NCI-H345 treated with DMSO at 0.1 percent for 48 hours (cell line): ENCODE measurements at regions not wholly inside any gene's neighbourhood (a gene's known extent, or its start where the extent isn't known, plus 50 kb on each side); places are given as distances from the start of the nearest gene placed in this dataset.

Experiments used
- DNase-seq: peaks from one replicate; lab custom pipeline; 2025; ENCODE audit not compliant: unreplicated experiment; lab: John Stamatoyannopoulos, UW

GRCh38 chr14:98741523-98741922, 530.5 kb downstream of the BCL11B start:
- DNase-seq = no peak

- DNase-seq = no peak
Observed at GRCh38 chr14:98742001-98742400, 530.0 kb downstream of the BCL11B start.

DNA sequence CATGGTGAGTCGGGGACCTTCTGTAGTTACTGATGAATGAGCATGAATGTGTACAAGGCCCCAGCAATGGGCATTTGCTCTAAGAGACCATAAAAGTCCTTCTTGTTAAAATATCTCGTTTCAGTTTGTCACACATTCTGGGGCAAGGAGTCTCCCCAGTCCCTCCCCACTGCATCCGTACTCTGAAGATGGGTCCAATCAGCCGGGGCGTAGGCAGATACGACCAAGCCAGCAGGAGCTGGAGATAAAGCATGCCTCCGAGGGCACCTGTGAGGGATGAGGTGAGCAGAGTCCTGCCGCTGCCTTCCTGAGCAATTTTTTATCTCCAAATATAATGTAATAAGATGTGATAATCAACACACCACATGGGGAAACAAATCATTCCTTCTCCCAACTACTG, 528.5 kb downstream of the BCL11B start:
- no peak for DNase-seq

DNA sequence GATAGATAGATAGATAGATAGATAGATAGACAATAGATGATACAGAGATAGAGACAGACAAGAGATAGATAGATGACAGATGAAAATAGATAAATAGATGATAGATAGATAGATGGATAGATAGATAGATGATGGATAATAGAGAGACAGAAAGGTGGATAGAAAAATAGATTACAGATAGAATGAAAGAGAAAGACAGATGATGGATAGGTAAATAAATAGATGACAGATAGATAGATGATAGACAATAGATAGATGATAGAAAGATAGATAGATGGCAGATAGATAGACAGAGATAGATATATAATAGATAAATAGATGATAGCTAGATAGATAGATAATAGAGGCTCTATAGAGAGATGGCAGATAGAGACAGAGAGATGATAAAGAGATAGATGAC, 523.0 kb downstream of the BCL11B start:
- DNase-seq = no peak

GRCh38 chr14:98751110-98751509, 520.9 kb downstream of the BCL11B start:
- no peak for DNase-seq

GRCh38 chr14:98752660-98753059, 519.3 kb downstream of the BCL11B start:
- DNase-seq = no peak

GRCh38 chr14:98754343-98755020, 517.5 kb downstream of the BCL11B start:
- DNase-seq = no peak

GRCh38 chr14:98756749-98757148, 515.2 kb downstream of the BCL11B start:
- DNase-seq = no peak

- no peak for DNase-seq
Observed at GRCh38 chr14:98758440-98758839, 513.6 kb downstream of the BCL11B start.

GRCh38 chr14:98761993-98762392, 510.0 kb downstream of the BCL11B start:
- DNase-seq = no peak

GRCh38 chr14:98766818-98767217, 505.2 kb downstream of the BCL11B start:
- DNase-seq = no peak

- DNase-seq = no peak
Observed at GRCh38 chr14:98769326-98769725, 502.7 kb downstream of the BCL11B start.

DNA sequence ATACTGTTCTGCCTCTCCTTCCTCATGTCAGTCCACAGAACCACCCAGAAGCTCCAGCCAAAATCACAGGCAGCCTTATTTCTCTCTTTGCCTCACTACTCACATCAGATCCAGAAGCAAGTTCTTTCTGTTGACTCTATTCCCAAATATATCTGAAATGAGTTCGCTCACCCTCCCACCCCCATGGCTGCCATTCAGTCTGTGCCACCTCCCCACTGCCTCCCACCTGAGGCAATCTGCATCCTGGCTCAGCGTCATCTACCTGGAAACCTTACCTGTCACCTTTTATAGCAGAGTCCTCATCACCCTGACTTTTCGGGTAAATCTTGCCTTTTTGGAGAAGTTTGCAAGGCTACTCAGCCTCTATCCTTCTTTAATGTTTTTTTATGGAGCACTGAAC, 501.8 kb downstream of the BCL11B start:
- DNase-seq = no peak

DNA sequence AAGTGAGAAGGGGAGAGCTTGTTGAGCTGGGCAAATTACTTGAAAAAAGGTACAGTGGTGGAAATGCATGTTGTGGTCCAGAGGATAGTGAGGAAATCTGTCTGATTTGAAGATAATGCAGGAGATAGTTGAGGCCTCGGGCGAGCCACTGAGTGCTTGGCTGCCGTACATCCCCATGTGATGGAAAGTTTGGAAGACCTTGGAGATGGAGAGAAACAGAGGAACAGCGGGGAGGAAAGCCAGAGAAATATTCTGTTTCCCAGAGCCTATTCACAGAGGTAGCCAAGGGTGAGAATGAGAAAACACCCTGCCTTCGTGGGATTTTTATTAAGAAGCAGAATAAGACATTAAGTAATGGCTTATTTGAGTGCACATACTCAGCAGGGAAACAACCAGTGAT, 498.2 kb downstream of the BCL11B start:
- no peak for DNase-seq

- no peak for DNase-seq
Observed at GRCh38 chr14:98775892-98776291, 496.1 kb downstream of the BCL11B start.

DNA sequence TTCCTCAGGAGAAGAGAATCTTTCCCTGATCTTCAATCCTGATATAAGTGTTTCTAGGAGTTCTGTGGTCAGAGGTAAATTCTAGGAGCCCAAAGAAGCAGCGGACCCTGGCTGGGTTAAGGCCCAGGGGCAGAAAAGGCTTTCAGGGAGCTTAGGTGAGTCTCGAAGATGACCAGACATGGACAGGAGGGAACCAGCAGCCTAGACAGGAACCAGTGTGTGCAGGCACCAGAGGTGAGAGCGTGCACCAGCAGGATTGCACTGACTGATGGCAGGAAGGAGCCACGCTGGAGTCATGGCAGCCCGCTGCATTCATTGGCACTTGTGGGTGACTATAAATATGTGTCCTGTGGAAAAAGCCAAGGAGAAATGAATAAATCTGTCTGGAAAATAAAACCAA, 489.9 kb downstream of the BCL11B start:
- no peak for DNase-seq

GRCh38 chr14:98785578-98785977, 486.4 kb downstream of the BCL11B start:
- DNase-seq = no peak

DNA sequence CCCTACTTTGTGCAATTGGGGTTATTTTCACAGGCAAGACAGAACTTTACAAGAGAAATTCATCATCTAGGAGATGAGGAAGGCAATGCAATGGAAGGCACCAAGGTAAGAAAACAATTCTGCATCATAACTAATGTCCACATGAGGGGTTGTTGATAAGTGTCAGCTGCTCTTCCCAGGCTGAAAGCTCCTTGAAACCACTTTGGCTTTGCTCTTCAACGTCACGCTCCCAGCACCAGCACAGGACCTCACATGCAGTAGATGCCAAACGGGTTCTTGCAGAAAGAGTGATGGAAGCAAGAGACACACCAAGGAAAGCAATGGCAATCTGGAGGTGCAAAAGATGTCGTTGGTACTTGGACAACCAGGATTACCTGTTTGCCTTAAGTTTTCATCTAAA, 485.5 kb downstream of the BCL11B start:
- DNase-seq = no peak

DNA sequence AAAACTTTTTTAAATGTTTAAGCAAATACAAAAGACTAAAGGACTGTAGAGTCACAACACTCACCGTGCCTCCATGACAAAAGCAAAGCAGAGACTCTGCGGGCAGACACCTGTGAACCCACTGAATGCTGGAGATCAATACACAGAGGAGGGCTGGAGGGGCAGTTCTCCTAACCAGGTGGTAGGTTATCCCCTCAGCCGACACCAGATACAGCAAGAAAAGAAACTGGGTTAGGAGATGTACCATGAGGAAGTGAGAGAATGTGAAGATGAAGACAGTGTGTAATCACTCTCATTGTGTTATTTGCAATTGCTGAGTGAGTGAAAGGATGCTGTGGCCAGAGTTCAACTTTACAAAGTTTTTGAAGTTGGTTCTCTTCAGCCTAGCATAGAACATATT, 480.3 kb downstream of the BCL11B start:
- DNase-seq = no peak

DNA sequence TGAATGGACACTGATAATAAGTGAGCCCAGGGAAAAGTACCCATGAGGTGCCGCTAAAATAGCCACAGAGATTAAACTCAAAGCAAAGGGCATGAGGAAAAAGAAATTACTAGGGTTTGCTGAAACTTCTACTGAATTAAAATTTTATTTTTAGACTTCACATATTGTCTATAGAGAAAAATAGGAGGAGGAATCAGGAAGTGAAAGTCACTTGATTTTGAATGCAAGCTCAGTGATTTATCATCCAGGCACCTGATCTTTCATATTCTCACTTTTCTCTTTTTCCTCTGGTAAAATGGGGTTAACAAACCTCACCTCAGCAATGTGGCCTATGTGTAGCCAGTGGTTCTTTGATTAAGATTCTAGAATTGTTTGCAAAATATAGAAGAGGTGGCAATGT, 479.8 kb downstream of the BCL11B start:
- DNase-seq = no peak

- no peak for DNase-seq
Observed at GRCh38 chr14:98798099-98798498, 473.9 kb downstream of the BCL11B start.

DNA sequence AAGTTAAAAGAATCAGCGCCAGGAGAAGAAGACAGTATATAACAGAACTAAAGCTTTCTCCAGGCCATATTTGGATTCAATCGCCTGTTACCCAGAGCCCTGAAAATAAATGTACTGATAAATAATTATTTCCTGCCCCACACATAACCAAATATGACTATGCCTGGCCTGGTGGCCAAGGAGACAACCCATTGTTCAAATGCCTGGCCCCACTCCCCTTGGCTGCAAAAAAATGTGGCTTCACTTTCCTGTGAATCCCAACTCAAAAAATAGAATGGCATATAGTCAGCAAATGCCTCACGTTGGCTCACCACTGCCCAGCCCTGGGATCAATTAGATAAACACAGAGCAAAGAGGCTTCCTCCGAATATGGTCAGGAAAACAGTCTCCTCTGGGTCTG, 472.1 kb downstream of the BCL11B start:
- DNase-seq = no peak

GRCh38 chr14:98802044-98802443, 470.0 kb downstream of the BCL11B start:
- no peak for DNase-seq
